HepG2 (cell line): ENCODE measurements at regions not wholly inside any gene's neighbourhood (a gene's known extent, or its start where the extent isn't known, plus 50 kb on each side); places are given as distances from the start of the nearest gene placed in this dataset.
A peak's percentile ranks its signal among the peaks of the same experiment; 100 is the strongest.

ENCODE experiments used
- ATAC-seq: fragments of 200-7000 bp; cut with Tn5 transposase; 3 replicates; pipeline ENCODE4 v1.9.1; 2020; ENCODE audit warnings: mild to moderate bottlenecking, moderate library complexity
- BruUV-seq: library from RNA; stranded (reverse); fragments of 400-500 nt; replicated peaks from 2 replicates; lab custom pipeline; 2021; lab: Mats Ljungman, UMichigan
- CTCF ChIA-PET: fragments of 300-600 bp; formaldehyde crosslinking; extraction: SDS; loops from one replicate; lab custom pipeline; 2021; ENCODE audit warnings: low total read pairs, inconsistent platforms, low intra/inter-chr PET ratio; lab: Yijun Ruan, JAX
- POLR2A ChIA-PET: fragments of 350-600 bp; sonication (Branson Sonifier 250); formaldehyde crosslinking; loops from one replicate; lab custom pipeline; 2020; ENCODE audit warnings: antibody characterized with exemption, inconsistent platforms; lab: Yijun Ruan, JAX
- DNase-seq: peaks from one replicate; pipeline ENCODE4 v3.0.0-alpha.2; 2015; ENCODE audit warnings: low spot score
- FAIRE-seq: peaks from 3 replicates; lab custom pipeline; 2011; peaks lifted over from hg19 to GRCh38; lab: Jason Lieb, UNC
- H2AFZ ChIP-seq: one replicate; pipeline ENCODE4 v1.6.1; 2011; ENCODE audit warnings: low read length, inconsistent platforms
- H3K27ac ChIP-seq: fragments of 300-600 bp; 3 replicates; pipeline ENCODE4 v1.8.0; 2011; ENCODE audit warnings: mixed run types, mild to moderate bottlenecking, mixed read lengths, low read length, inconsistent platforms; ENCODE audit not compliant: insufficient read depth; ENCODE audit errors: extremely low read length
- H3K27me3 ChIP-seq, 2 experiments: fragments of 200-600 bp in 1 of 2; 2 replicates in 1 of 2; 3 replicates in 1 of 2; pipeline versions ENCODE4 v1.6.0 to v1.8.0; 2011; ENCODE audit warnings: low read length in 2 of 2, mild to moderate bottlenecking in 2 of 2, moderate library complexity in 2 of 2, inconsistent platforms in 1 of 2; ENCODE audit not compliant: insufficient read depth in 2 of 2, control insufficient read depth in 1 of 2
- H3K36me3 ChIP-seq, 2 experiments: fragments of 200-600 bp in 1 of 2; replicated peaks in 1 of 2; 2 replicates in 1 of 2; 3 replicates in 1 of 2; pipeline versions ENCODE4 v1.5.1 to v1.8.0; 2011; ENCODE audit warnings: low read length in 2 of 2, inconsistent platforms in 1 of 2; ENCODE audit not compliant: insufficient read depth in 2 of 2, control insufficient read depth in 1 of 2
- H3K4me1 ChIP-seq: 2 replicates; pipeline ENCODE4 v1.5.1; 2012; ENCODE audit warnings: low read length, inconsistent platforms; ENCODE audit not compliant: insufficient read depth
- H3K4me2 ChIP-seq: 2 replicates; pipeline ENCODE4 v1.6.0; 2011; ENCODE audit warnings: low read depth, low read length, inconsistent platforms
- H3K4me3 ChIP-seq, 3 experiments: fragments of 200-600 bp in 1 of 3; sonication (generic), shearing (Covaris generic) in 1 of 3; replicated peaks in 1 of 3; 2 replicates each; pipeline ENCODE4 v1.5.1; 2011 to 2016; ENCODE audit warnings: low read length in 3 of 3, inconsistent platforms in 2 of 3, low read depth in 2 of 3, mild to moderate bottlenecking in 2 of 3, control low read depth in 1 of 3, mixed read lengths in 1 of 3; ENCODE audit not compliant: insufficient read depth in 1 of 3
- H3K79me2 ChIP-seq: one replicate; pipeline ENCODE4 v1.6.1; 2011; ENCODE audit warnings: low read length, inconsistent platforms; ENCODE audit not compliant: insufficient read depth
- H3K9ac ChIP-seq: 2 replicates; pipeline ENCODE4 v1.6.0; 2011; ENCODE audit warnings: mild to moderate bottlenecking, low read depth, low read length, inconsistent platforms; ENCODE audit not compliant: insufficient read depth
- H3K9me3 ChIP-seq: 2 replicates; pipeline ENCODE4 v1.5.1; 2012; ENCODE audit warnings: mild to moderate bottlenecking, low read length
- H4K20me1 ChIP-seq: 2 replicates; pipeline ENCODE4 v1.6.0; 2011; ENCODE audit warnings: inconsistent platforms, mild to moderate bottlenecking, low read length, moderate library complexity; ENCODE audit not compliant: insufficient read depth
- CCDC6 ChIP-seq: sonication (generic); formaldehyde crosslinking; IDR thresholded peaks from 2 replicates; pipeline ENCODE4 v1.8.1; 2022; ENCODE audit warnings: mild to moderate bottlenecking, missing genetic modification reagents, moderate library complexity
- SOX5 ChIP-seq: IDR thresholded peaks from 2 replicates; pipeline ENCODE4 v1.6.1; 2016; ENCODE audit warnings: borderline replicate concordance
- SP4 ChIP-seq: sonication (generic); formaldehyde crosslinking; IDR thresholded peaks from 2 replicates; pipeline ENCODE4 v1.8.1; 2023; ENCODE audit warnings: mild to moderate bottlenecking, missing genetic modification reagents
- SP5 ChIP-seq: IDR thresholded peaks from 2 replicates; pipeline ENCODE4 v1.6.1; 2016; ENCODE audit warnings: low read depth, borderline replicate concordance
- ZFAT ChIP-seq: sonication (generic); formaldehyde crosslinking; conservative IDR thresholded peaks from 2 replicates; pipeline ENCODE4 v1.8.1; 2023; ENCODE audit warnings: missing genetic modification reagents, inconsistent platforms
- ZNF138 ChIP-seq: sonication (generic); formaldehyde crosslinking; IDR thresholded peaks from 2 replicates; pipeline ENCODE4 v1.5.0; 2020; ENCODE audit warnings: mild to moderate bottlenecking, low read depth, missing genetic modification reagents
- ZNF17 ChIP-seq: sonication (generic); formaldehyde crosslinking; IDR thresholded peaks from 2 replicates; pipeline ENCODE4 v1.5.0; 2020; ENCODE audit warnings: mild to moderate bottlenecking, missing genetic modification reagents
- ZNF281 ChIP-seq: sonication (generic); formaldehyde crosslinking; IDR thresholded peaks from 2 replicates; pipeline ENCODE4 v1.4.0; 2020; ENCODE audit warnings: missing genetic modification reagents, borderline replicate concordance
- ZNF296 ChIP-seq: sonication (generic); formaldehyde crosslinking; conservative IDR thresholded peaks from 2 replicates; pipeline ENCODE4 v1.5.0; 2020; ENCODE audit warnings: mild to moderate bottlenecking, missing genetic modification reagents
- ZNF430 ChIP-seq: sonication (generic); formaldehyde crosslinking; IDR thresholded peaks from 2 replicates; pipeline ENCODE4 v1.9.0; 2021; ENCODE audit warnings: mild to moderate bottlenecking, missing genetic modification reagents
- ZNF550 ChIP-seq: sonication (generic); formaldehyde crosslinking; IDR thresholded peaks from 2 replicates; pipeline ENCODE4 v1.4.0; 2020; ENCODE audit warnings: mild to moderate bottlenecking, missing genetic modification reagents, borderline replicate concordance
- ZNF704 ChIP-seq: sonication (generic); formaldehyde crosslinking; IDR thresholded peaks from 2 replicates; pipeline ENCODE4 v1.8.1; 2023; ENCODE audit warnings: mild to moderate bottlenecking, inconsistent platforms, moderate library complexity, missing genetic modification reagents, borderline replicate concordance
- ZNF710 ChIP-seq: sonication (generic); formaldehyde crosslinking; IDR thresholded peaks from 2 replicates; pipeline ENCODE4 v1.5.0; 2020; ENCODE audit warnings: mild to moderate bottlenecking, missing genetic modification reagents, borderline replicate concordance
- ZNF720 ChIP-seq: sonication (generic); formaldehyde crosslinking; IDR thresholded peaks from 2 replicates; pipeline ENCODE4 v1.4.0; 2020; ENCODE audit warnings: missing genetic modification reagents
- ZSCAN20 ChIP-seq: sonication (generic); formaldehyde crosslinking; IDR thresholded peaks from 2 replicates; pipeline ENCODE4 v1.4.0; 2020; ENCODE audit warnings: missing genetic modification reagents, mild to moderate bottlenecking, borderline replicate concordance
- ZXDC ChIP-seq: sonication (generic); formaldehyde crosslinking; IDR thresholded peaks from 2 replicates; pipeline ENCODE4 v1.5.0; 2020; ENCODE audit warnings: mild to moderate bottlenecking, missing genetic modification reagents
- WGBS: methylation state at CpG from one replicate; pipeline ENCODE4 v1.1.6; 2017; ENCODE audit warnings: low lambda C conversion rate; 5-methylcytosine and 5-hydroxymethylcytosine counted together
- in situ Hi-C: cut with HindIII; loops from 2 replicates; pipeline ENCODE4 v1.10.0; 2017; ENCODE audit warnings: low pct_unique_long_range_greater_than_20kb; ENCODE audit not compliant: extremely low pct_ligation_motif_present
- intact Hi-C: fragments of 100-400 bp; cut with micrococcal nuclease; formaldehyde crosslinking; loops from one replicate; pipeline ENCODE4 v1.10.0; 2022; ENCODE audit not compliant: unreplicated experiment

- 0 out of 2 replicates have a peak, but pooled peaks cover 4% of the 10 kb centered on the region for H3K4me1 ChIP-seq
- no TSS peak for BruUV-seq
- no peaks in the 10 kb centered on the region for H3K79me2 ChIP-seq
- 65% methylated on average over 3 of the region's 3 CpGs for WGBS
- POLR2A ChIA-PET: no interaction called here
- no peak overlapping the region for H3K27ac ChIP-seq
- intact Hi-C loops: no loop called here
- H2AFZ ChIP-seq: no peak overlapping the region
- H3K36me3 ChIP-seq: no peaks in the 10 kb centered on the region
- H3K27me3 ChIP-seq: no peaks in the 10 kb centered on the region
- no peak for DNase-seq
- CTCF ChIA-PET: no interaction called here
- H3K9ac ChIP-seq: no peak overlapping the region
- peaks cover 13% of the 10 kb centered on the region; the same call in 1 of the 2 replicates for H3K9me3 ChIP-seq
- no peak for FAIRE-seq
- H3K4me2 ChIP-seq: no peak overlapping the region
- H4K20me1 ChIP-seq: no peaks in the 10 kb centered on the region
- in situ Hi-C loops: no loop called here
- peak; percentile 44; the same call in 1 of the 3 replicates for ATAC-seq
- no peak overlapping the region for H3K4me3 ChIP-seq
- TF ChIP-seq SP4 (CRISPR knock-in tag): no peak
- TF ChIP-seq ZNF281 (CRISPR knock-in tag): no peak
- TF ChIP-seq ZNF17: no peak
- TF ChIP-seq ZXDC: no peak
- no peak for TF ChIP-seq ZSCAN20
- TF ChIP-seq ZNF430: no peak
- no peak for TF ChIP-seq ZFAT (CRISPR knock-in tag)
- TF ChIP-seq CCDC6 (CRISPR knock-in tag): no peak
- no peak for TF ChIP-seq SP5
- no peak for TF ChIP-seq ZNF710 (CRISPR knock-in tag)
- TF ChIP-seq ZNF296 (CRISPR knock-in tag): no peak
- no peak for TF ChIP-seq ZNF720 (CRISPR knock-in tag)
- TF ChIP-seq ZNF138 (CRISPR knock-in tag): no peak
- no peak for TF ChIP-seq SOX5 (CRISPR knock-in tag)
- TF ChIP-seq ZNF550: no peak
- no peak for TF ChIP-seq ZNF704 (CRISPR knock-in tag)
Measured at GRCh38 chr1:72371259-72372035, 89.1 kb upstream of the NEGR1 start.
